ENCODE measurements at regions not wholly inside any gene's neighbourhood (a gene's known extent, or its start where the extent isn't known, plus 50 kb on each side); places are given as distances from the start of the nearest gene placed in this dataset.

GRCh38 chr9:106403081-106403480 lies 459.9 kb upstream of the ZNF462 start:
- TF ChIP-seq, protein P1, sequence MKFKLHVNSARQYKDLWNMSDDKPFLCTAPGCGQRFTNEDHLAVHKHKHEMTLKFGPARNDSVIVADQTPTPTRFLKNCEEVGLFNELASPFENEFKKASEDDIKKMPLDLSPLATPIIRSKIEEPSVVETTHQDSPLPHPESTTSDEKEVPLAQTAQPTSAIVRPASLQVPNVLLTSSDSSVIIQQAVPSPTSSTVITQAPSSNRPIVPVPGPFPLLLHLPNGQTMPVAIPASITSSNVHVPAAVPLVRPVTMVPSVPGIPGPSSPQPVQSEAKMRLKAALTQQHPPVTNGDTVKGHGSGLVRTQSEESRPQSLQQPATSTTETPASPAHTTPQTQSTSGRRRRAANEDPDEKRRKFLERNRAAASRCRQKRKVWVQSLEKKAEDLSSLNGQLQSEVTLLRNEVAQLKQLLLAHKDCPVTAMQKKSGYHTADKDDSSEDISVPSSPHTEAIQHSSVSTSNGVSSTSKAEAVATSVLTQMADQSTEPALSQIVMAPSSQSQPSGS (CRISPR knock-in tag; IDR thresholded peaks at IDR 0.05; ENCODE audit: borderline replicate concordance, low read depth), result no peak
- no peak for TF ChIP-seq FOXP1 (CRISPR knock-in tag; IDR thresholded peaks at IDR 0.05; ENCODE audit: borderline replicate concordance)
- TF ChIP-seq ZNF671 (CRISPR knock-in tag; IDR thresholded peaks at IDR 0.05), result no peak
- TF ChIP-seq, protein P2, sequence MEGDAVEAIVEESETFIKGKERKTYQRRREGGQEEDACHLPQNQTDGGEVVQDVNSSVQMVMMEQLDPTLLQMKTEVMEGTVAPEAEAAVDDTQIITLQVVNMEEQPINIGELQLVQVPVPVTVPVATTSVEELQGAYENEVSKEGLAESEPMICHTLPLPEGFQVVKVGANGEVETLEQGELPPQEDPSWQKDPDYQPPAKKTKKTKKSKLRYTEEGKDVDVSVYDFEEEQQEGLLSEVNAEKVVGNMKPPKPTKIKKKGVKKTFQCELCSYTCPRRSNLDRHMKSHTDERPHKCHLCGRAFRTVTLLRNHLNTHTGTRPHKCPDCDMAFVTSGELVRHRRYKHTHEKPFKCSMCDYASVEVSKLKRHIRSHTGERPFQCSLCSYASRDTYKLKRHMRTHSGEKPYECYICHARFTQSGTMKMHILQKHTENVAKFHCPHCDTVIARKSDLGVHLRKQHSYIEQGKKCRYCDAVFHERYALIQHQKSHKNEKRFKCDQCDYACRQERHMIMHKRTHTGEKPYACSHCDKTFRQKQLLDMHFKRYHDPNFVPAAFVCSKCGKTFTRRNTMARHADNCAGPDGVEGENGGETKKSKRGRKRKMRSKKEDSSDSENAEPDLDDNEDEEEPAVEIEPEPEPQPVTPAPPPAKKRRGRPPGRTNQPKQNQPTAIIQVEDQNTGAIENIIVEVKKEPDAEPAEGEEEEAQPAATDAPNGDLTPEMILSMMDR (IDR thresholded peaks at IDR 0.05), result no peak
- TF ChIP-seq ELF4 (CRISPR knock-in tag; IDR thresholded peaks at IDR 0.05; ENCODE audit: low read depth), result no peak
- no peak for TF ChIP-seq CREB1 (CRISPR knock-in tag; IDR thresholded peaks at IDR 0.05)
- TF ChIP-seq, protein P3, sequence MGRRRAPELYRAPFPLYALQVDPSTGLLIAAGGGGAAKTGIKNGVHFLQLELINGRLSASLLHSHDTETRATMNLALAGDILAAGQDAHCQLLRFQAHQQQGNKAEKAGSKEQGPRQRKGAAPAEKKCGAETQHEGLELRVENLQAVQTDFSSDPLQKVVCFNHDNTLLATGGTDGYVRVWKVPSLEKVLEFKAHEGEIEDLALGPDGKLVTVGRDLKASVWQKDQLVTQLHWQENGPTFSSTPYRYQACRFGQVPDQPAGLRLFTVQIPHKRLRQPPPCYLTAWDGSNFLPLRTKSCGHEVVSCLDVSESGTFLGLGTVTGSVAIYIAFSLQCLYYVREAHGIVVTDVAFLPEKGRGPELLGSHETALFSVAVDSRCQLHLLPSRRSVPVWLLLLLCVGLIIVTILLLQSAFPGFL (CRISPR knock-in tag; IDR thresholded peaks at IDR 0.05; ENCODE audit: borderline replicate concordance), result no peak
- TF ChIP-seq TEAD4 (CRISPR knock-in tag; IDR thresholded peaks at IDR 0.05), result no peak
- TF ChIP-seq CBFB (CRISPR knock-in tag; IDR thresholded peaks at IDR 0.05; ENCODE audit: low read depth), result no peak

All from WTC11 (cell line).